ENCODE measurements at regions not wholly inside any gene's neighbourhood (a gene's known extent, or its start where the extent isn't known, plus 50 kb on each side); places are given as distances from the start of the nearest gene placed in this dataset.

DNA sequence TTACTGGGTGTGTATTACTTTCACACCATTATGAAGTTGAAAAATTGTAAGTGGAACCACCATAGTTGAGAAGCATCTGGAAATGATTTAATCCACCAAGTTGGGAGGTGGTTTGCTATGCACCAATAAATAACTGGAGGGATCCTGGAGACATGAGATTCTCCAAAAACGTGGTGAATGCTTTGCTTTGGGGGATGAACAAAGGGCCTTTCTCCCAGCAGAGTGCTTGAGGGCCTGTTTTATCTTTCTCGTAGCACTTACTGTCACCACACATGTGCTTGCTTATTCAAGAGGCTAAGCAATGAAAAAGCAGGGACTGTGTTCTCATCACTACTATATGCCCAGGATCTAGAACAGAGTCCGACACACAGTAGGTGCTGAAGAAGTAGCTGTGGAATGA lies 371.1 kb downstream of the DHX35 start:
- Histone ChIP-seq H3K27me3 (ENCODE audit: insufficient read depth, poor library complexity, severe bottlenecking) (no peaks in the 10 kb centered on the region), H3K4me3 (replicated peaks; ENCODE audit: insufficient read depth, low read length) (no peak overlapping the region), H3K27ac (replicated peaks) (no peak overlapping the region)
- TF ChIP-seq GABPA (IDR thresholded peaks at IDR 0.05; ENCODE audit: low read depth) (no peak), SPI1 (IDR thresholded peaks at IDR 0.05; ENCODE audit: borderline replicate concordance, low read depth) (no peak), POLR2AphosphoS5 (IDR thresholded peaks at IDR 0.05; ENCODE audit: low read depth) (no peak)
- TF ChIP-seq, protein P1, sequence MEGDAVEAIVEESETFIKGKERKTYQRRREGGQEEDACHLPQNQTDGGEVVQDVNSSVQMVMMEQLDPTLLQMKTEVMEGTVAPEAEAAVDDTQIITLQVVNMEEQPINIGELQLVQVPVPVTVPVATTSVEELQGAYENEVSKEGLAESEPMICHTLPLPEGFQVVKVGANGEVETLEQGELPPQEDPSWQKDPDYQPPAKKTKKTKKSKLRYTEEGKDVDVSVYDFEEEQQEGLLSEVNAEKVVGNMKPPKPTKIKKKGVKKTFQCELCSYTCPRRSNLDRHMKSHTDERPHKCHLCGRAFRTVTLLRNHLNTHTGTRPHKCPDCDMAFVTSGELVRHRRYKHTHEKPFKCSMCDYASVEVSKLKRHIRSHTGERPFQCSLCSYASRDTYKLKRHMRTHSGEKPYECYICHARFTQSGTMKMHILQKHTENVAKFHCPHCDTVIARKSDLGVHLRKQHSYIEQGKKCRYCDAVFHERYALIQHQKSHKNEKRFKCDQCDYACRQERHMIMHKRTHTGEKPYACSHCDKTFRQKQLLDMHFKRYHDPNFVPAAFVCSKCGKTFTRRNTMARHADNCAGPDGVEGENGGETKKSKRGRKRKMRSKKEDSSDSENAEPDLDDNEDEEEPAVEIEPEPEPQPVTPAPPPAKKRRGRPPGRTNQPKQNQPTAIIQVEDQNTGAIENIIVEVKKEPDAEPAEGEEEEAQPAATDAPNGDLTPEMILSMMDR (IDR thresholded peaks at IDR 0.05; ENCODE audit: insufficient read depth, low read length), result no peak
- TF ChIP-seq, protein P2, sequence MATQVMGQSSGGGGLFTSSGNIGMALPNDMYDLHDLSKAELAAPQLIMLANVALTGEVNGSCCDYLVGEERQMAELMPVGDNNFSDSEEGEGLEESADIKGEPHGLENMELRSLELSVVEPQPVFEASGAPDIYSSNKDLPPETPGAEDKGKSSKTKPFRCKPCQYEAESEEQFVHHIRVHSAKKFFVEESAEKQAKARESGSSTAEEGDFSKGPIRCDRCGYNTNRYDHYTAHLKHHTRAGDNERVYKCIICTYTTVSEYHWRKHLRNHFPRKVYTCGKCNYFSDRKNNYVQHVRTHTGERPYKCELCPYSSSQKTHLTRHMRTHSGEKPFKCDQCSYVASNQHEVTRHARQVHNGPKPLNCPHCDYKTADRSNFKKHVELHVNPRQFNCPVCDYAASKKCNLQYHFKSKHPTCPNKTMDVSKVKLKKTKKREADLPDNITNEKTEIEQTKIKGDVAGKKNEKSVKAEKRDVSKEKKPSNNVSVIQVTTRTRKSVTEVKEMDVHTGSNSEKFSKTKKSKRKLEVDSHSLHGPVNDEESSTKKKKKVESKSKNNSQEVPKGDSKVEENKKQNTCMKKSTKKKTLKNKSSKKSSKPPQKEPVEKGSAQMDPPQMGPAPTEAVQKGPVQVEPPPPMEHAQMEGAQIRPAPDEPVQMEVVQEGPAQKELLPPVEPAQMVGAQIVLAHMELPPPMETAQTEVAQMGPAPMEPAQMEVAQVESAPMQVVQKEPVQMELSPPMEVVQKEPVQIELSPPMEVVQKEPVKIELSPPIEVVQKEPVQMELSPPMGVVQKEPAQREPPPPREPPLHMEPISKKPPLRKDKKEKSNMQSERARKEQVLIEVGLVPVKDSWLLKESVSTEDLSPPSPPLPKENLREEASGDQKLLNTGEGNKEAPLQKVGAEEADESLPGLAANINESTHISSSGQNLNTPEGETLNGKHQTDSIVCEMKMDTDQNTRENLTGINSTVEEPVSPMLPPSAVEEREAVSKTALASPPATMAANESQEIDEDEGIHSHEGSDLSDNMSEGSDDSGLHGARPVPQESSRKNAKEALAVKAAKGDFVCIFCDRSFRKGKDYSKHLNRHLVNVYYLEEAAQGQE (IDR thresholded peaks at IDR 0.05; ENCODE audit: insufficient replicate concordance, low read depth), result no peak
- DNase-seq (ENCODE audit: low read depth in 1 of 2, low spot score in 1 of 2), result no peak

DNA sequence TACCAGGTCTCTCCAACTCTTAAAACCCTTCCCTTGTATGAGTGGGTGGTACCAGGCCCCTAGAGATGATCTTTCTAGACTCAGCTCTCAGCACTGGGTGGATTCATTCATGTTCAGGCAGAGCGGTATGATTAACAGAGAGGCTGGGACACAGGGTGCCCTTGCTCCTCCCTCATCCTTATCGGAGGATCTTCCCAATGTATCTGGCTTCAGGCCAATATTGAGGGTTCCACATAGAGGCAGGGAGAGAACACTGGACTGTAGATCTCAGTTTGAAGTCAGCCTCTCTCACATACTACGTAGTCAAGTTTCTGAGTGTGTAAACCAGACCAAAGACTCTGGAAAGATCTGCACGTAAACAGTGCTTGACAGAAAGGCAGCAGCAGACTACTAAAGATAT lies 366.2 kb downstream of the DHX35 start:
- no peak overlapping the region for H3K4me3 ChIP-seq (replicated peaks; ENCODE audit: insufficient read depth, low read length)
- no peak for DNase-seq (ENCODE audit: low read depth in 1 of 2, low spot score in 1 of 2)
- TF ChIP-seq, protein P1 (IDR thresholded peaks at IDR 0.05; ENCODE audit: insufficient read depth, low read length), result no peak
- TF ChIP-seq SPI1 (IDR thresholded peaks at IDR 0.05; ENCODE audit: borderline replicate concordance, low read depth), result no peak
- TF ChIP-seq, protein P2 (IDR thresholded peaks at IDR 0.05; ENCODE audit: insufficient replicate concordance, low read depth), result no peak
- no peak for TF ChIP-seq POLR2AphosphoS5 (IDR thresholded peaks at IDR 0.05; ENCODE audit: low read depth)
- TF ChIP-seq GABPA (IDR thresholded peaks at IDR 0.05; ENCODE audit: low read depth), result no peak
- no peak overlapping the region for H3K27ac ChIP-seq (replicated peaks)
- no peaks in the 10 kb centered on the region for H3K27me3 ChIP-seq (ENCODE audit: insufficient read depth, poor library complexity, severe bottlenecking)

DNA sequence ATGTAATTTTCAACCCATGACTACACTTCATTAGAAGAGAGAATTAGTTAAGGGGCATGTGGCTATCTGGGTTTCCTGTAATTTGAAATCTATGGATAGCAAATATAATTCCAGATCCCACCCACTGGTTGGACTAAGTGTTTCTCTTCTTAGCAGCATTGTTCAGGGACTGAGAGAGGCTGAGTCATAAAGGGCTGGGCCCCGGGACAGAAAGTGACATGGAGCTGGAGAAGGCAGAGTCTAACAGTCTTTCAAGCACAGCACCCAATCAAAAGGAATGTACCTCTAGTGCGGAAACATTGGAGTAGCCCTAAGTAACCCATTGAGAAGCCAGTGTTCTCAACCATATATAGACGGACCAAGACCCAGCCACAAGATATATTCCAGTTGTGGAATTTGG lies 363.9 kb downstream of the DHX35 start:
- Histone ChIP-seq H3K27ac (replicated peaks) (no peak overlapping the region), H3K4me3 (replicated peaks; ENCODE audit: insufficient read depth, low read length) (no peak overlapping the region), H3K27me3 (ENCODE audit: insufficient read depth, poor library complexity, severe bottlenecking) (peaks cover 5% of the 10 kb centered on the region)
- no peak for DNase-seq (ENCODE audit: low read depth in 1 of 2, low spot score in 1 of 2)
- TF ChIP-seq, protein P2 (IDR thresholded peaks at IDR 0.05; ENCODE audit: insufficient replicate concordance, low read depth), result no peak
- TF ChIP-seq, protein P1 (IDR thresholded peaks at IDR 0.05; ENCODE audit: insufficient read depth, low read length), result no peak
- TF ChIP-seq GABPA (IDR thresholded peaks at IDR 0.05; ENCODE audit: low read depth) (no peak), POLR2AphosphoS5 (IDR thresholded peaks at IDR 0.05; ENCODE audit: low read depth) (no peak), SPI1 (IDR thresholded peaks at IDR 0.05; ENCODE audit: borderline replicate concordance, low read depth) (no peak)
